22Rv1 (cell line): ENCODE measurements at regions not wholly inside any gene's neighbourhood (a gene's known extent, or its start where the extent isn't known, plus 50 kb on each side); places are given as distances from the start of the nearest gene placed in this dataset.

Experiments used
- H3K27ac ChIP-seq: fragments of 450-650 bp; 2 replicates; pipeline ENCODE4 v1.5.1; 2017
- CTCF ChIP-seq: fragments of 450-650 bp; IDR thresholded peaks from 2 replicates; pipeline ENCODE4 v1.5.1; 2017; ENCODE audit warnings: mild to moderate bottlenecking
- ZFX ChIP-seq: fragments of 450-650 bp; IDR thresholded peaks from 2 replicates; pipeline ENCODE4 v1.6.1; 2017; ENCODE audit warnings: antibody characterized with exemption, borderline replicate concordance

- no peak overlapping the region for H3K27ac ChIP-seq
- no peak for TF ChIP-seq CTCF
- no peak for TF ChIP-seq ZFX
These were observed 633.4 kb downstream of the CENPC start for GRCh38 chr4:66911880-66912279.

- TF ChIP-seq ZFX (no peak), CTCF (no peak)
- no peak overlapping the region for H3K27ac ChIP-seq
These were observed 639.0 kb downstream of the CENPC start for GRCh38 chr4:66906314-66906713.

- H3K27ac ChIP-seq, result no peak overlapping the region
- TF ChIP-seq ZFX, result no peak
- TF ChIP-seq CTCF, result no peak
These were observed 645.8 kb downstream of the CENPC start for GRCh38 chr4:66899422-66900065.

GRCh38 chr4:66893807-66894206, 651.5 kb downstream of the CENPC start:
- TF ChIP-seq ZFX (no peak), CTCF (no peak)
- no peak overlapping the region for H3K27ac ChIP-seq

- no peak for TF ChIP-seq CTCF
- no peak for TF ChIP-seq ZFX
- no peak overlapping the region for H3K27ac ChIP-seq
These were observed 658.2 kb downstream of the CENPC start for GRCh38 chr4:66887061-66887460.

- no peak overlapping the region for H3K27ac ChIP-seq
- no peak for TF ChIP-seq CTCF
- TF ChIP-seq ZFX, result no peak
These were observed 659.7 kb downstream of the CENPC start for GRCh38 chr4:66885501-66886165.

GRCh38 chr4:66876946-66877345, 668.4 kb downstream of the CENPC start:
- TF ChIP-seq ZFX (no peak), CTCF (no peak)
- H3K27ac ChIP-seq, result no peak overlapping the region
